Heart left ventricle (tissue), 13 donors: ENCODE measurements at regions not wholly inside any gene's neighbourhood (a gene's known extent, or its start where the extent isn't known, plus 50 kb on each side); places are given as distances from the start of the nearest gene placed in this dataset.

Experiments
- CTCF ChIP-seq, 12 donors: fragments of 200-600 bp; sonication (generic) in 4 of 12; IDR thresholded peaks; one replicate each; pipeline versions ENCODE4 v1.5.0 to v1.8.0; 2018 to 2022; ENCODE audit warnings: antibody characterized with exemption in 12 of 12, mild to moderate bottlenecking in 5 of 12
- POLR2A ChIP-seq, 2 donors: fragments of 450-650 bp; IDR thresholded peaks; one replicate each; pipeline ENCODE4 v1.6.1; 2017; ENCODE audit warnings: antibody characterized with exemption in 2 of 2, mild to moderate bottlenecking in 2 of 2, moderate library complexity in 2 of 2
- donor health status: ischemic (EF 13 %, LVEDD 7.1; RV severe dilation, severe dysfunction).
- donor health status: DM: no; HTN: yes; CAD: no.
- donor health status: DM: no; HTN: no; CAD: no.
- donor health status: ischemic (EF 25% LVEDD 6.9; RV normal size, moderate dysfunction).
- donor health status: ischemic (EF 25% LVEDD 5.7; RV mildly dilated, moderate dysfunction).
- donor health status: ischemic (EF 35%, LVEDD 5.7; RV mildly dilated, moderate dysfunction).
- donor health status: nonischemic (EF 11% LVEDD 7.7; RV severe dilation, severe dysfunction).
- donor health status: DM: yes; HTN: yes; CAD: no.
- donor health status: PGD.
- donor health status: ischemic (EF 29% LVEDD 5.4; RV normal size, mild dysfunction).
- donor health status: nonischemic (EF 23%, LVEDD 6.1; RV moderate dilation, normal function).

GRCh38 chr4:148542922-148543623 is 100.9 kb upstream of the NR3C2 start:
- no peak for TF ChIP-seq CTCF (IDR thresholded peaks at IDR 0.05)
- TF ChIP-seq POLR2A (IDR thresholded peaks at IDR 0.05), result no peak
